ENCODE measurements at regions not wholly inside any gene's neighbourhood (a gene's known extent, or its start where the extent isn't known, plus 50 kb on each side); places are given as distances from the start of the nearest gene placed in this dataset.

GRCh38 chr2:219789476-219789875 is 162.0 kb downstream of the SLC4A3 start:
- no peak for TF ChIP-seq JUND (IDR thresholded peaks at IDR 0.05; ENCODE audit: low read depth)
- in situ Hi-C loops (cut with HindIII; ENCODE audit: low pct_unique_long_range_greater_than_20kb, low sequenced_read_pairs): no loop called here
- DNase-seq (ENCODE audit: low read depth in 1 of 2, low spot score in 1 of 2): no peak

GRCh38 chr2:219792446-219792845 is 165.0 kb downstream of the SLC4A3 start:
- no peak for TF ChIP-seq JUND (IDR thresholded peaks at IDR 0.05; ENCODE audit: low read depth)
- DNase-seq (ENCODE audit: low read depth in 1 of 2, low spot score in 1 of 2): no peak
- in situ Hi-C loops (cut with HindIII; ENCODE audit: low pct_unique_long_range_greater_than_20kb, low sequenced_read_pairs): no loop called here

GRCh38 chr2:219798430-219798829 is 171.0 kb downstream of the SLC4A3 start:
- in situ Hi-C loops (cut with HindIII; ENCODE audit: low pct_unique_long_range_greater_than_20kb, low sequenced_read_pairs): no loop called here
- DNase-seq (ENCODE audit: low read depth in 1 of 2, low spot score in 1 of 2): no peak

GRCh38 chr2:219803294-219803693 is 175.9 kb downstream of the SLC4A3 start:
- no peak for DNase-seq (ENCODE audit: low read depth in 1 of 2, low spot score in 1 of 2)
- in situ Hi-C loops (cut with HindIII; ENCODE audit: low pct_unique_long_range_greater_than_20kb, low sequenced_read_pairs): no loop called here
- no peak for TF ChIP-seq JUND (IDR thresholded peaks at IDR 0.05; ENCODE audit: low read depth)

More at GRCh38 chr2:219798430-219798829, 171.0 kb downstream of the SLC4A3 start:
- no peak for TF ChIP-seq JUND (IDR thresholded peaks at IDR 0.05; ENCODE audit: low read depth)

GRCh38 chr2:219810895-219811294 is 183.5 kb downstream of the SLC4A3 start:
- in situ Hi-C loops (cut with HindIII; ENCODE audit: low pct_unique_long_range_greater_than_20kb, low sequenced_read_pairs): no loop called here
- no peak for TF ChIP-seq JUND (IDR thresholded peaks at IDR 0.05; ENCODE audit: low read depth)
- DNase-seq (ENCODE audit: low read depth in 1 of 2, low spot score in 1 of 2): no peak

- in situ Hi-C loops (cut with HindIII; ENCODE audit: low pct_unique_long_range_greater_than_20kb, low sequenced_read_pairs): no loop called here
- TF ChIP-seq JUND (IDR thresholded peaks at IDR 0.05; ENCODE audit: low read depth): no peak
- no peak for DNase-seq (ENCODE audit: low read depth in 1 of 2, low spot score in 1 of 2)
Observed at GRCh38 chr2:219812672-219813071, 185.2 kb downstream of the SLC4A3 start.

- no peak for DNase-seq (ENCODE audit: low read depth in 1 of 2, low spot score in 1 of 2)
- in situ Hi-C loops (cut with HindIII; ENCODE audit: low pct_unique_long_range_greater_than_20kb, low sequenced_read_pairs): no loop called here
- no peak for TF ChIP-seq JUND (IDR thresholded peaks at IDR 0.05; ENCODE audit: low read depth)
Observed at GRCh38 chr2:219820767-219821166, 193.3 kb downstream of the SLC4A3 start.

GRCh38 chr2:219823574-219823973 is 196.1 kb downstream of the SLC4A3 start:
- no peak for TF ChIP-seq JUND (IDR thresholded peaks at IDR 0.05; ENCODE audit: low read depth)
- in situ Hi-C loops (cut with HindIII; ENCODE audit: low pct_unique_long_range_greater_than_20kb, low sequenced_read_pairs): no loop called here
- DNase-seq (ENCODE audit: low read depth in 1 of 2, low spot score in 1 of 2): no peak

- in situ Hi-C loops (cut with HindIII; ENCODE audit: low pct_unique_long_range_greater_than_20kb, low sequenced_read_pairs): no loop called here
- no peak for TF ChIP-seq JUND (IDR thresholded peaks at IDR 0.05; ENCODE audit: low read depth)
- no peak for DNase-seq (ENCODE audit: low read depth in 1 of 2, low spot score in 1 of 2)
Observed at GRCh38 chr2:219824996-219825395, 197.6 kb downstream of the SLC4A3 start.

GRCh38 chr2:219828127-219828526 is 200.7 kb downstream of the SLC4A3 start:
- no peak for TF ChIP-seq JUND (IDR thresholded peaks at IDR 0.05; ENCODE audit: low read depth)
- in situ Hi-C loops (cut with HindIII; ENCODE audit: low pct_unique_long_range_greater_than_20kb, low sequenced_read_pairs): no loop called here
- DNase-seq (ENCODE audit: low read depth in 1 of 2, low spot score in 1 of 2): no peak

GRCh38 chr2:219829667-219830352 is 202.4 kb downstream of the SLC4A3 start:
- in situ Hi-C loops (cut with HindIII; ENCODE audit: low pct_unique_long_range_greater_than_20kb, low sequenced_read_pairs): no loop called here
- no peak for TF ChIP-seq JUND (IDR thresholded peaks at IDR 0.05; ENCODE audit: low read depth)
- DNase-seq (ENCODE audit: low read depth in 1 of 2, low spot score in 1 of 2): no peak

GRCh38 chr2:219830353-219830738 is 202.9 kb downstream of the SLC4A3 start:
- in situ Hi-C loops (cut with HindIII; ENCODE audit: low pct_unique_long_range_greater_than_20kb, low sequenced_read_pairs): no loop called here
- DNase-seq (ENCODE audit: low read depth in 1 of 2, low spot score in 1 of 2): no peak
- TF ChIP-seq JUND (IDR thresholded peaks at IDR 0.05; ENCODE audit: low read depth): no peak

GRCh38 chr2:219831957-219832356 is 204.5 kb downstream of the SLC4A3 start:
- no peak for DNase-seq (ENCODE audit: low read depth in 1 of 2, low spot score in 1 of 2)
- no peak for TF ChIP-seq JUND (IDR thresholded peaks at IDR 0.05; ENCODE audit: low read depth)
- in situ Hi-C loops (cut with HindIII; ENCODE audit: low pct_unique_long_range_greater_than_20kb, low sequenced_read_pairs): no loop called here

- in situ Hi-C loops (cut with HindIII; ENCODE audit: low pct_unique_long_range_greater_than_20kb, low sequenced_read_pairs): no loop called here
- TF ChIP-seq JUND (IDR thresholded peaks at IDR 0.05; ENCODE audit: low read depth): no peak
Observed at GRCh38 chr2:219832904-219833303, 205.5 kb downstream of the SLC4A3 start.

More at GRCh38 chr2:219832904-219833303, 205.5 kb downstream of the SLC4A3 start:
- DNase-seq (ENCODE audit: low read depth in 1 of 2, low spot score in 1 of 2): no peak

Data from T47D (cell line).